ENCODE measurements at regions not wholly inside any gene's neighbourhood (a gene's known extent, or its start where the extent isn't known, plus 50 kb on each side); places are given as distances from the start of the nearest gene placed in this dataset.

- H3K79me2 ChIP-seq (ENCODE audit: low read depth) = no peaks in the 10 kb centered on the region
- intact Hi-C loops (cut with micrococcal nuclease; ENCODE audit: unreplicated experiment) = no loop called here
- TF ChIP-seq EZH2 (IDR thresholded peaks at IDR 0.05; ENCODE audit: low read depth) = no peak
- TF ChIP-seq CTCF (conservative IDR thresholded peaks at IDR 0.05) = no peak
- peaks cover 10% of the 10 kb centered on the region for H3F3A ChIP-seq (ENCODE audit: insufficient read depth, low read depth)
- no peaks in the 10 kb centered on the region for H3K9me2 ChIP-seq (ENCODE audit: insufficient read depth)
- no peak for DNase-seq
- no peaks in the 10 kb centered on the region for H3K27me3 ChIP-seq (ENCODE audit: insufficient read depth, low read depth)
- no peak overlapping the region for H2AFZ ChIP-seq
- no TSS peak for BruUV-seq (replicated peaks)
- ChIA-PET CTCF (no interaction called here), POLR2A (ENCODE audit: unreplicated experiment) (no interaction called here)
- H3K4me3 ChIP-seq = no peak overlapping the region
- H3K27ac ChIP-seq = no peak overlapping the region
- H3K9me3 ChIP-seq (ENCODE audit: insufficient read depth, low read depth) = no peaks in the 10 kb centered on the region
- H3K4me2 ChIP-seq = no peak overlapping the region
- peaks cover 22% of the 10 kb centered on the region for H3K4me1 ChIP-seq (replicated peaks; ENCODE audit: insufficient read depth)
- no peaks in the 10 kb centered on the region for H4K20me1 ChIP-seq (ENCODE audit: insufficient read depth)
- H3K36me3 ChIP-seq (ENCODE audit: low read depth) = no peaks in the 10 kb centered on the region
These were observed 193.4 kb upstream of the TUT7 start for GRCh38 chr9:86547571-86547970.

GRCh38 chr9:86546712-86547111 is 192.5 kb upstream of the TUT7 start:
- Histone ChIP-seq H3K36me3 (ENCODE audit: low read depth) (no peaks in the 10 kb centered on the region), H3K9me3 (ENCODE audit: insufficient read depth, low read depth) (no peaks in the 10 kb centered on the region; the same call in 1 of the 2 replicates), H2AFZ (no peak overlapping the region), H3K27me3 (ENCODE audit: insufficient read depth, low read depth) (no peaks in the 10 kb centered on the region), H3F3A (ENCODE audit: insufficient read depth, low read depth) (peaks cover 10% of the 10 kb centered on the region), H3K27ac (no peak overlapping the region), H3K79me2 (ENCODE audit: low read depth) (no peaks in the 10 kb centered on the region), H3K4me2 (no peak overlapping the region), H3K4me3 (no peak overlapping the region), H3K4me1 (replicated peaks; ENCODE audit: insufficient read depth) (peaks cover 17% of the 10 kb centered on the region), H4K20me1 (ENCODE audit: insufficient read depth) (no peaks in the 10 kb centered on the region), H3K9me2 (ENCODE audit: insufficient read depth) (no peaks in the 10 kb centered on the region)
- intact Hi-C loops (cut with micrococcal nuclease; ENCODE audit: unreplicated experiment) = no loop called here
- TF ChIP-seq CTCF (conservative IDR thresholded peaks at IDR 0.05) = no peak
- TF ChIP-seq EZH2 (IDR thresholded peaks at IDR 0.05; ENCODE audit: low read depth) = no peak
- no TSS peak for BruUV-seq (replicated peaks)
- DNase-seq = no peak
- POLR2A ChIA-PET (ENCODE audit: unreplicated experiment) = no interaction called here
- CTCF ChIA-PET = no interaction called here

DNA sequence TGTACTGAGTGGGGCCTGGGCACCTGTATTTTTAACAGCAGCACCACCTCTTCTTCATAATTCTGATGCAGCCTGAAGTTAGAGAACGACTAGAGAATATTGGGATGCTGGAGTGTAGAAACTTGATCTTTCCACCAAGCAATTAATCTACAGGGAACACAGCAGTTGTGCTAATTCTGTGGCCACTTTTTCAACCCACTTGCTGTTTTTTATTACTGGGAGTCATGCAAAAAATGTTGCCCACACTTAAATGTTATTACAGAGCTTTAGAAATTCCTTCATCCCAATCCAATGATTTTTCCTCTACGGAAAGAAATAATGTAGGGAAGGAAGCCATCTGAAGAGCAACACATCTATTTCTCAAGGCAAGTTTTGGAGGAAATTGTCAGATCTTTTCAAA is 190.9 kb upstream of the TUT7 start:
- DNase-seq = no peak
- Histone ChIP-seq H3K79me2 (ENCODE audit: low read depth) (no peaks in the 10 kb centered on the region), H3K4me1 (replicated peaks; ENCODE audit: insufficient read depth) (peaks cover 2% of the 10 kb centered on the region), H3K9me2 (ENCODE audit: insufficient read depth) (no peaks in the 10 kb centered on the region), H3F3A (ENCODE audit: insufficient read depth, low read depth) (0 out of 2 replicates have a peak, but pooled peaks cover 1% of the 10 kb centered on the region), H3K9me3 (ENCODE audit: insufficient read depth, low read depth) (no peaks in the 10 kb centered on the region; the same call in 1 of the 2 replicates), H3K36me3 (ENCODE audit: low read depth) (no peaks in the 10 kb centered on the region), H3K4me2 (no peak overlapping the region), H4K20me1 (ENCODE audit: insufficient read depth) (no peaks in the 10 kb centered on the region), H3K4me3 (no peak overlapping the region), H3K27ac (no peak overlapping the region), H3K27me3 (ENCODE audit: insufficient read depth, low read depth) (no peaks in the 10 kb centered on the region), H2AFZ (no peak overlapping the region)
- TF ChIP-seq EZH2 (IDR thresholded peaks at IDR 0.05; ENCODE audit: low read depth) = no peak
- no peak for TF ChIP-seq CTCF (conservative IDR thresholded peaks at IDR 0.05)
- CTCF ChIA-PET = no interaction called here
- intact Hi-C loops (cut with micrococcal nuclease; ENCODE audit: unreplicated experiment) = no loop called here
- BruUV-seq (replicated peaks) = no TSS peak
- POLR2A ChIA-PET (ENCODE audit: unreplicated experiment) = no interaction called here

Measured in PC-9 (cell line).